ENCODE measurements at regions not wholly inside any gene's neighbourhood (a gene's known extent, or its start where the extent isn't known, plus 50 kb on each side); places are given as distances from the start of the nearest gene placed in this dataset.
A peak's percentile ranks its signal among the peaks of the same experiment; 100 is the strongest.

DNA sequence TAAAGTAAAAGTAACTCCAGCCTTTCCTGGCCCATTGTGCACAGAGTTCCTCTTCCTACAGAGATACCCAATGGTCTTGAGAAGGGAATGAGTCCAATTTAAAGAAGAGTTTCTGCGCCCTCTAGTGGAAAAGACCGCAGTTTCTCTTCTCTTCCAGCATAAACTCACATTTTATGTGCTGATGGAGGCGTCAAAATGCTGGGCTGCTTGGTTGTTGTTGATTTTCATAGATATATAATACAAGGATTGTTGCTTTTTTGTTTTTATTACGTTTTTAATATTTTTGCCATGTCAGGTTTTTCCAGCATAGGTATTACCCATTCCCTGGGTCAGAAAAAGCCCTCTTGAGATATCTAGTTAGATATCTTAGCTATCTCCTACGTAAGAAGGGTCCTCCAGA, 356.9 kb upstream of the STXBP6 start:
- TF ChIP-seq, protein P1, sequence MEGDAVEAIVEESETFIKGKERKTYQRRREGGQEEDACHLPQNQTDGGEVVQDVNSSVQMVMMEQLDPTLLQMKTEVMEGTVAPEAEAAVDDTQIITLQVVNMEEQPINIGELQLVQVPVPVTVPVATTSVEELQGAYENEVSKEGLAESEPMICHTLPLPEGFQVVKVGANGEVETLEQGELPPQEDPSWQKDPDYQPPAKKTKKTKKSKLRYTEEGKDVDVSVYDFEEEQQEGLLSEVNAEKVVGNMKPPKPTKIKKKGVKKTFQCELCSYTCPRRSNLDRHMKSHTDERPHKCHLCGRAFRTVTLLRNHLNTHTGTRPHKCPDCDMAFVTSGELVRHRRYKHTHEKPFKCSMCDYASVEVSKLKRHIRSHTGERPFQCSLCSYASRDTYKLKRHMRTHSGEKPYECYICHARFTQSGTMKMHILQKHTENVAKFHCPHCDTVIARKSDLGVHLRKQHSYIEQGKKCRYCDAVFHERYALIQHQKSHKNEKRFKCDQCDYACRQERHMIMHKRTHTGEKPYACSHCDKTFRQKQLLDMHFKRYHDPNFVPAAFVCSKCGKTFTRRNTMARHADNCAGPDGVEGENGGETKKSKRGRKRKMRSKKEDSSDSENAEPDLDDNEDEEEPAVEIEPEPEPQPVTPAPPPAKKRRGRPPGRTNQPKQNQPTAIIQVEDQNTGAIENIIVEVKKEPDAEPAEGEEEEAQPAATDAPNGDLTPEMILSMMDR (IDR thresholded peaks at IDR 0.05), result peak in 2 of 6 experiments; percentile 21 to 39
- TF ChIP-seq POLR2A (IDR thresholded peaks at IDR 0.05), result no peak
